Activated naive CD4-positive, alpha-beta T cell treated with anti-CD3 and anti-CD28 coated beads, Interleukin-2, amount 50 U/mL, for 72 hours (primary cell): ENCODE measurements at regions not wholly inside any gene's neighbourhood (a gene's known extent, or its start where the extent isn't known, plus 50 kb on each side); places are given as distances from the start of the nearest gene placed in this dataset.
"Not testable (repeated sequence)": the region's sequence is repeated elsewhere in the genome, so short reads cannot be mapped to it uniquely, and the experiment has no call there.

ENCODE experiments used
- ATAC-seq, 2 donors: fragments of 150-1000 bp; cut with Tn5 transposase; 2 replicates each; pipeline ENCODE4 v1.10.0; 2021; ENCODE audit warnings: mild to moderate bottlenecking in 2 of 2, moderate library complexity in 2 of 2
- DNase-seq, 2 donors: peaks; one replicate each; pipeline ENCODE4 v3.0.0; 2021 to 2022; ENCODE audit warnings: low spot score in 2 of 2
- H3K27ac Mint-ChIP-seq, 2 donors: one replicate each; pipeline ENCODE4 v1.8.0; 2022; ENCODE audit warnings: mild to moderate bottlenecking in 2 of 2, mixed read lengths in 2 of 2
- H3K36me3 Mint-ChIP-seq, 2 donors: one replicate each; pipeline ENCODE4 v1.8.0; 2022; ENCODE audit warnings: mixed read lengths in 2 of 2
- H3K9me3 Mint-ChIP-seq, 2 donors: one replicate each; pipeline ENCODE4 v1.8.0; 2022; ENCODE audit warnings: mixed read lengths in 2 of 2

- no peaks in the 10 kb centered on the region for H3K9me3 Mint-ChIP-seq
- H3K36me3 Mint-ChIP-seq: no peaks in the 10 kb centered on the region
- ATAC-seq (no peak), DNase-seq (no peak)
- H3K27ac Mint-ChIP-seq: no peak overlapping the region
Observed at GRCh38 chr7:51452694-51453093, 136.1 kb upstream of the COBL start.

DNA sequence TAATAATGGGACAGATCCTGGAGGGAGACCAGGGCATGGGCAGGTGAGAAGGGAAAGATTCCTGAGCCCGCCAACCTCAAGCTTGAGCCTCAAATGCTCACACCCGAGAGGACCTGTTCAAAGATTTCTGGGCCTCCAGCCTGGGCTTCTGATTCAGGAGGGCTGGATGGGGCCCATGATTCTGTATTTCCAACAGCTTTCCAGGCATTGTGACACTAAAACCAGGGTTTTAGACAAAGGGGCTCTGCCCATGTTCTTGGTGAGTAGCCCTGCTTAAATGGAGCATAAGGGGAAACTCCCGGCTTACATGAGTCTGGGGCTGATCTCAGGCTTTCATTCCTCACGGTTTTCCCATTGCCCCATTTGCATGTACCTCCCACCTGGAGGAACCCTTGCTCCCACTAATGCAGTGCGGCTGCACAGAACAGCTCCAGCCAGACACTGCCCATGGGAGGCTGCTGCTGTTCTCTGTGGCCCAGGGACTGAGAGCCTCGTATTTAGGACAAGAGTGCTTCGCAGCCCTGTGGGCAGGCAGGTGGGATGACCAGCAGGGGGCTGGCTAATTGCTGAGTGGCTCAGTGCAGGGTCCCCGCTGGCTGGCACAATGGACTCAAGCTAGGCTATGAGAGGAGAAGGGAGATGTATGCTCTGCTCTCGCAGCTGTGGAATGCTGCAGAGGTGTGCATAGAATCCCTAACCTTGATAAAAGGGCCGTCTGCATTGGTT, 135.3 kb upstream of the COBL start:
- DNase-seq (no peak), ATAC-seq (no peak)
- Mint-ChIP-seq H3K27ac (no peak overlapping the region), H3K9me3 (no peaks in the 10 kb centered on the region), H3K36me3 (no peaks in the 10 kb centered on the region)

DNA sequence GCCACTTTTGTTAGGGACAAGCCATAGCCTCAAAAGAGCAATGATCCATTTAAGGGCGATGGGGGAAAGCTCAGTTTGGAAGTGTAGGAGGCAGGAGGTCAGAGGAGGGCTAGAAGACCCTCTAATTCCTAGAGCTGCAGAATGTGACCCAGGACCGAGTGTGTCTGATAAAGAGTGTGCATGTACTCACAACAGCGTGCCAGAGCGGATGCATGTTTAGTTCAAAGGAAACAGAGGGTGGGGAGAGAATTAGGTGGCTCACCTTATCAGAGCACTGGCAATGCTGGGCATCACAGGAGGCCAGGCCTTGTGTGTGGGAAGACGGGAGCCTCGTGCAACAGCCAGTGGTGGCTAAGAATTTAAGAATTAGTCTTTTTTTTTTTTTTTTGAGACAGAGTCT, 133.9 kb upstream of the COBL start:
- no peak for DNase-seq
- no peak for ATAC-seq
- Mint-ChIP-seq H3K27ac (no peak overlapping the region), H3K9me3 (no peaks in the 10 kb centered on the region), H3K36me3 (no peaks in the 10 kb centered on the region)

DNA sequence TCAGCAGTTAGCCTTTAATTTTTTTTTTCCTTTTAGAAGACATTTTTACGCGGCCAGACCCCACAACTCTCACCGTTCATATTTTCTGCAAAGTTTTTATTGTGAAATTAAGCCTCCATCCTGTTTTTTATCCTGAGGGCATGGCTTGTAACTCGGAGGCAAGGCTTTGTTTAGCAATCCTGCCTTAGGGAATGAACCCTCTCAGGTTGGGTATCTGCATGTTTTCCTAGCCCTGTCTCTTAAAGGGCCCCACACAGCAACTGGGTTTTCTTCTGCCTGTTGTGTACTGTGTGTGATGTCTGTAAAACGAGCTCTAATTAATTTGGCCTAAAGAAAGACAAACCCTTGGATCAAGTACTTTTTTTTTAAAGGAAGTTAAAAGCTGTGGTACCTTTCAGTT, 130.2 kb upstream of the COBL start:
- DNase-seq (no peak), ATAC-seq (no peak)
- H3K36me3 Mint-ChIP-seq: peaks cover 0 to 5% of the 10 kb centered on the region in 2 donors
- H3K9me3 Mint-ChIP-seq: peaks cover 5 to 11% of the 10 kb centered on the region in 2 donors
- no peak overlapping the region for H3K27ac Mint-ChIP-seq

DNA sequence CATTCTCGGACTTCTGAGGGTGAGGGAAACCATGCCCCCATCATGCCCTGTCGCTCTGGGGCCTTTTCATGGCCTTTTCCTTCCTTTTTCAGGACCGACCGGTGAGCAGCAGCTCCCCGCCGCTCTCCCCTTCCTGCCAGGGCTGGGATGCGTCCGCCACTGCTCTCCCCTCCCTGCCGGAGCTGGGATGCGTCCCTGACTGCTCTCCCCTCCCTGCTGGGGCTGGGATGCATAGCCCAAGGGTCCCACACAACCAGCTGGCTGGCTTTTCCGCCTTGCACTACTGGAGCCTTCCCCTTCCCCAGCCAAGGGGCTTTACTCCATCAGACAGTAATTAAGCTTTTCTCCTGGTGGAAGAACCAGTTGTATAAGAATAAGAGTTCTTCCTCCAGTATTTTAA, 129.7 kb upstream of the COBL start:
- Mint-ChIP-seq H3K9me3 (peaks cover 5 to 11% of the 10 kb centered on the region in 2 donors), H3K36me3 (peaks cover 0 to 5% of the 10 kb centered on the region in 2 donors), H3K27ac (no peak overlapping the region)
- no peak for DNase-seq
- ATAC-seq: no peak

DNA sequence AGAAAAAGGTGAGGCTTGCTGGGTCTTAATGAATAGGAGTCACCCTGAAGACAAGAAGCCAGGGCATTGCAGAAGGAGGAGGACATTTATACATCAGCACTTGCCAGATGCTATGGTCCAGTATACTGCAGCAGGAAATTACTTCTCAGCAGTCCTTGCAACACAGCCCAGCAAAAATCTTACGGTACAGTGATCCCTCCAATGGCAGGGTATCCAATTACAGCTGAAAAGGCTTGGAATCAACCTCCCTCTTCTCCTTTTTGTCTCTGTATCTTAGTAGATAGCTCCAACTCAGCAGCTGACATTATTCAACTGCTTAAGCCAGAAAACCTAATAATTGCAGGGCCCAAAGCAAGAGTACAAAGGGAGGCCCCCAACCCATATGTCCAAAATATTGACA, 128.3 kb upstream of the COBL start:
- DNase-seq: no peak
- ATAC-seq: no peak
- Mint-ChIP-seq H3K9me3 (peaks cover 5 to 11% of the 10 kb centered on the region in 2 donors), H3K36me3 (peaks cover 0 to 5% of the 10 kb centered on the region in 2 donors), H3K27ac (no peak overlapping the region)

DNA sequence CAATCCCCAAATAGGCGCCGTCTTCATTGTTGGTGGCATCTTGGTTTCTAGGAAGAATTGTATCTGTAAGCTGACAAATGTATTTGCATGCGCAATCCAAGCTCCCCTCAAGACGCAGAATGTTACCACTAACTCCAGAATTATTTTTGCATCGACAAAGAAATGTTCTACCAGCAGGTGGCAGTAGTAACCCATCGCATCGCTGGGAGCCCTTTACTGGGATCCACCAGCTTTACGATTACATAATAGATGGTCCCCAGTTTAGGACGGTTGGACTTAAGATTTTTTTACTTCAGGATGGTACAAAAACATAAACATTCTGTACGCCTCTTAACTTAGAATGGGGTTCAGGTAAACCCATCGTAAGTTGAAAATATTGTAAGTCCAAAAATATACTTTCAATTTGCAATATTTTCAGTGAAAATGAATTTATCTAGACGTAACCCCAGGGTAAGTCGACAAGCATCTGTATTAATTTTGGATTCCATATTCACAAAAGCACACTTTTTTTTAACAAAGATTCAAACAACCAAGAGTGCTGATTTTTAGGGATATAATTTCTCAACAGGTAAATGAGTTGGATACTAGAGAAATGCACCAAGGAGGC, 114.0 kb upstream of the COBL start:
- no peaks in the 10 kb centered on the region for H3K9me3 Mint-ChIP-seq
- no peak overlapping the region for H3K27ac Mint-ChIP-seq
- H3K36me3 Mint-ChIP-seq: no peaks in the 10 kb centered on the region
- DNase-seq (peak in 1 of 2 donors; percentile 56), ATAC-seq (no peak)

DNA sequence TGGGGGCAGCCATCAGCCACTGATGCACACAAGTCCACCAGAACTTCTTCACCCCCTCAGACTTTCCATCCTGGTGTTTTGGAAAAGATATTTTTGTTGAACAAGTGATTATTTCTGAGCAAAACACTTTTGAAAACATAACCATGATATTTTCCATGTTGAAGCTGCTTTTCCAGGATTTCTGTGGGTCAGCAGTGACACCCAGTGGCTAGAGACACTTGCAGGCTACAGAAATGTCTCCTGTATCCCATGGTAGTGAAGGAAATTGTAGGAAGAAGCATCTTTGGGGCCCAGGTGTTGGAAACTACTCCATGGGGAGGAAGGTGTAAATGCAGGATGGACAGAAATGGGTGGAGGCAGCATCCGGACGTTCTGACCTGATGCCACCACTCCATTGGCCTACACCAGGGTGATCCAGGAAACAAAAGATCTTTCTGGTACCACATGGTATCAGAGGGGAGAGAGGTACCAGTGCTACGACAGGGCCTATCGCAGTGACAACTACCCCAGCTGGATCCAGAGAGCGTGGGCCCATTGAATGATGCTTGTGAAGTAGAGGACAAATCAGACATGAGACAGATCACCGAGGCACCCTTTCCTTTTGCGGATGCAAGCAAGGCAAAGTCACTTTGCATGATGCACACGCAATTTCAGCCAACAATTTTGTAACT, 111.7 kb upstream of the COBL start:
- Mint-ChIP-seq H3K27ac (no peak overlapping the region), H3K9me3 (no peaks in the 10 kb centered on the region), H3K36me3 (no peaks in the 10 kb centered on the region)
- ATAC-seq (no peak), DNase-seq (no peak)

- DNase-seq (no peak), ATAC-seq (no peak)
- Mint-ChIP-seq H3K9me3 (no peaks in the 10 kb centered on the region), H3K36me3 (no peaks in the 10 kb centered on the region), H3K27ac (no peak overlapping the region)
Observed at GRCh38 chr7:51426163-51426562, 109.6 kb upstream of the COBL start.

GRCh38 chr7:51409934-51410333, 93.3 kb upstream of the COBL start:
- H3K36me3 Mint-ChIP-seq, ATAC-seq, H3K9me3 Mint-ChIP-seq, H3K27ac Mint-ChIP-seq, DNase-seq: not testable (repeated sequence)

DNA sequence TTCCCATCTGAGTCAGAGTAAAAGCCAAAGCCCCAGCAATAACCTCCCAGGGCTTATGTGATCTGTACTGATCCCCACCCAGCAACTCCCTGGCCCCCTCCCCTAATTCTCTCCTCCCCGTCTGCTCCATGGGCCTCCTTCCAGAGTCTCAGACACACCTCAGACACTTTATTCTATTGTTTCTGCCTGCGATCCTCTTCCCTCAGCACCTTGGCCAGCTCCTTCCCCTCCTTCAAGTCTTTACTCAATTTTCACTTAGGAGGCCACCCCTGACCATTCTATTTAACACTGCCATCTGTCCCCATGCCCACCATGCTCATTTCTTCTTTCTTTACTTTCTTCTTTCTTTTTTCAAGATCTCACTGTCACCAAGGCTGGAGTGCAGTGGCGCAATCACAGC, 81.0 kb upstream of the COBL start:
- not testable (repeated sequence) for ATAC-seq, DNase-seq, H3K27ac Mint-ChIP-seq, H3K36me3 Mint-ChIP-seq, H3K9me3 Mint-ChIP-seq

DNA sequence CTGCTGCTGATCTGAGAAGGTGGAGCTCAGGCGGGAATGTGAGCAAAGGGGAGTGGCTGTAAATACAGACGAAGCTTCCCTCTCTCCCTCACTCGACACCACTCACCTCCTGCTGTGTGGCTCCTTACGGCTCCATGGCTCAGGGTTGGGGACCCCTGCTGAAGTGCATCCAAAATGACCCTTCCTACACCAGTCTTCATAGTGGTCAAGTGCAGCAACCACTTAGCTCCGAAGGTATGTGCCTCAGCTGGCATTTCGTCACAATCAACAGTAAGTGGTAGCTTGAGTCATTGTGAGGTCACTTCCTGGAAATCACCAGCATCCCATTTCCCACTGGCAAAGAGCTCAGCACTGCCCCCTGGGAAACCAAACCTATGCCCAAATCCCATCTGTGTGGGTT, 76.4 kb upstream of the COBL start:
- H3K36me3 Mint-ChIP-seq, H3K9me3 Mint-ChIP-seq, DNase-seq, H3K27ac Mint-ChIP-seq, ATAC-seq: not testable (repeated sequence)

DNA sequence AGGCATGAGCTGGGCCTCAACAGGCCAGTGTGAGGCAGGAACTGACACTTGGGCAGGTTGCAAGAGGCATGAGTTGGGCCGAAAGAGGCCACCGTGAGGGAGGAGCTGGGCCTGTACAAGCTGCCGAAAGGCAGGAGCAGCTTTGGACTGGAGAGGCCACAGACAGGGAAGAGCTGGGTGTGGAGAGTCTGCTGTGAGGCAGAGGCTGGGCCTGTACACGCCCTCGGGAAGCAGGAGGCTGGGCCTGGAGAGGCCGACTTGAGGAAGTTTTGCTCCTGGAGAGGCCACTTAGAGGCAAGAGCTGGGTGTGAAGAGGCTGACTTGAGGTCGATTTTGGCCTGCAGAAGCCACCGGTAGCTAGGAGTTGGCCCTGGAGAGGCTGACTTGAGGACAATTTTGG, 73.3 kb upstream of the COBL start:
- H3K9me3 Mint-ChIP-seq, ATAC-seq, DNase-seq, H3K27ac Mint-ChIP-seq, H3K36me3 Mint-ChIP-seq: not testable (repeated sequence)

GRCh38 chr7:51389216-51389812, 72.7 kb upstream of the COBL start:
- not testable (repeated sequence) for H3K9me3 Mint-ChIP-seq, DNase-seq, H3K36me3 Mint-ChIP-seq, H3K27ac Mint-ChIP-seq, ATAC-seq

DNA sequence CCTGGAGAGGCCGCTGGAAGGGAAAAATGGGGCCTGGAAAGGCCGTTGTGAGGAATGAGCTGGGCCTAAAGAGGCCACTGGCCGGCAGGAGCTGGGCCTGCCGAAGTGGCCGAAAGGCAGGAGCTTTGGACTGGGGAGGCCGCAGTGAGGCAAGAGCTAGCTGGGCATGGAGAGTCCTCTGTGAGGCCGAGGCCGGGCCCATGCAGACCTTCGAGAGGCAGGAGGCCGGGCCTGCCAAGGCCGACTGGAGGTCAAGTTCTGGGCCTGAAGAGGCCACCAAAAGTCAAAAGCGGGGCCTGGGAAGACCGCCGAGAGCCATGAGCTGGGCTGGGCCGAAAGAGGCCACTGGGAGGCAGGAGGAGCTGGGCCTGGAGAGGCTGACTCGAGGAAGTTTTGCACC, 71.6 kb upstream of the COBL start:
- not testable (repeated sequence) for H3K9me3 Mint-ChIP-seq, DNase-seq, ATAC-seq, H3K27ac Mint-ChIP-seq, H3K36me3 Mint-ChIP-seq

DNA sequence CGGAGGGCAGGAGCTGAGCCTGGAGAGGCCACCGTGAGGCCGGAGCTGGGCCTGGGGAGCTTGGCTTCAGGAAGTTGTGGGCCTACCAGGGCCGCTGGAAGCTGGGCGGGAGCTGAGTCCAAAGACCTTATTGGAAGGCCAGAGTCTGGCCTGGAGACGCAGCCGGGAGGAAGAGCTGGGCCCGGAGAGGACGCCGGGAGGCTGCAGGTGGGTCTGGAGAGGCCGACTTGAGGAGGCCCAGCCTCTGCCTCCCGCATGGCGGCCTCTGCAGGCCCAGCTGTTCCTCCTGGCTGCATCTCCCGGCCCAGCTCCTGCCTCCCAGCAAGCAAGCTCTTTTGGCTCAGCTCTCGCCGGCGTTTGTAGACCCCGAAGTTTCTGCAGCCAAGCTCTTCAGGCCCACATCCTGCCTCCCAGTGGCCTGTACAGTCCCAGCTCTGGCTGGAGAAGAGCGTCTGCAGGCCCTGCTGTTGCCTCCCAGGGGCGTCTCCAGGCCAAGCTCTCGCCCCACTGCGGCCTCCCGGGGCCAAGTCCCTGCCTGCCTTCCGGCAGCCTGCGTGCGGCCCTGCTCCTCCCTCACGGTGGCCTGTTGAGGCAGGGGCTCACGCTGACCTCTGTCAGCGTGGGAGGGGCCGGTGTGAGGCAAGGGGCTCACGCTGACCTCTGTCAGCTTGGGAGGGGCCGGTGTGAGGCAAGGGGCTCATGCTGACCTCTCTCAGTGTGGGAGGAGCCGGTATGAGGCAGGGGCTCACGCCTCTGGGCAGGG, 70.4 kb upstream of the COBL start:
- not testable (repeated sequence) for DNase-seq, ATAC-seq, H3K36me3 Mint-ChIP-seq, H3K9me3 Mint-ChIP-seq, H3K27ac Mint-ChIP-seq

DNA sequence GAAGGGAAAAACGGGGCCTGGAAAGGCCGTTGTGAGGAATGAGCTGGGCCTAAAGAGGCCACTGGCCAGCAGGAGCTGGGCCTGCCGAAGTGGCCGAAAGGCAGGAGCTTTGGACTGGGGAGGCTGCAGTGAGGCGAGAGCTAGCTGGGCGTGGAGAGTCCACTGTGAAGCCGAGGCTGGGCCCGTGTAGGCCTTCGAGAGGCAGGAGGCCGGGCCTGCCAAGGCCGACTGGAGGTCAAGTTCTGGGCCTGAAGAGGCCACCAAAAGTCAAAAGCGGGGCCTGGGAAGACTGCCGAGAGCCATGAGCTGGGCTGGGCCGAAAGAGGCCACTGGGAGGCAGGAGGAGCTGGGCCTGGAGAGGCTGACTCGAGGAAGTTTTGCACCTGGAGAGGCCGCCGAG, 69.6 kb upstream of the COBL start:
- DNase-seq, H3K27ac Mint-ChIP-seq, H3K36me3 Mint-ChIP-seq, ATAC-seq, H3K9me3 Mint-ChIP-seq: not testable (repeated sequence)
